GM12864 (cell line): ENCODE measurements at regions not wholly inside any gene's neighbourhood (a gene's known extent, or its start where the extent isn't known, plus 50 kb on each side); places are given as distances from the start of the nearest gene placed in this dataset.

ENCODE experiments used
- DNase-seq: peaks from one replicate; pipeline ENCODE4 v3.0.0-alpha.2; 2011; ENCODE audit warnings: low read depth
- H3K4me3 ChIP-seq: 2 replicates; pipeline ENCODE4 v1.5.1; 2011; ENCODE audit warnings: mild to moderate bottlenecking, low read depth, low read length, control low read depth
- CTCF ChIP-seq: IDR thresholded peaks from 2 replicates; pipeline ENCODE4 v1.5.1; 2011; ENCODE audit warnings: low read depth, mild to moderate bottlenecking, moderate library complexity, low read length, control low read depth, inconsistent platforms; ENCODE audit errors: missing control alignments

GRCh38 chr2:18889565-18890332 is 300.4 kb upstream of the NT5C1B start:
- H3K4me3 ChIP-seq, result no peak overlapping the region

GRCh38 chr2:18885457-18885856 is 296.1 kb upstream of the NT5C1B start:
- H3K4me3 ChIP-seq, result no peak overlapping the region
- TF ChIP-seq CTCF, result no peak
- no peak for DNase-seq

More at GRCh38 chr2:18889565-18890332, 300.4 kb upstream of the NT5C1B start:
- no peak for DNase-seq
- no peak for TF ChIP-seq CTCF

GRCh38 chr2:18883616-18884456 is 294.5 kb upstream of the NT5C1B start:
- no peak for DNase-seq
- TF ChIP-seq CTCF, result peak; percentile 41
- H3K4me3 ChIP-seq, result no peak overlapping the region

- TF ChIP-seq CTCF, result no peak
- DNase-seq, result no peak
- no peak overlapping the region for H3K4me3 ChIP-seq
These were observed 282.1 kb upstream of the NT5C1B start for GRCh38 chr2:18871430-18871829.

GRCh38 chr2:18870307-18870706 is 280.9 kb upstream of the NT5C1B start:
- TF ChIP-seq CTCF, result no peak
- H3K4me3 ChIP-seq, result no peak overlapping the region
- no peak for DNase-seq

- TF ChIP-seq CTCF, result no peak
- H3K4me3 ChIP-seq, result no peak overlapping the region
- DNase-seq, result no peak
These were observed 272.6 kb upstream of the NT5C1B start for GRCh38 chr2:18861951-18862350.
